ENCODE measurements at regions not wholly inside any gene's neighbourhood (a gene's known extent, or its start where the extent isn't known, plus 50 kb on each side); places are given as distances from the start of the nearest gene placed in this dataset.

- TF ChIP-seq EZH2 (IDR thresholded peaks at IDR 0.05; ENCODE audit: borderline replicate concordance, low read depth, low read length, severe bottlenecking) (no peak), CTCF (IDR thresholded peaks at IDR 0.05; ENCODE audit: borderline replicate concordance, extremely low read depth, low read length, poor library complexity, severe bottlenecking) (no peak)
- no peak overlapping the region for H3K4me2 ChIP-seq (ENCODE audit: insufficient read depth, low read length)
- ATAC-seq (ENCODE audit: insufficient read depth, low read depth) = no peak
- H3K36me3 ChIP-seq (ENCODE audit: insufficient read depth, low read length) = no peaks in the 10 kb centered on the region
- H3K27ac ChIP-seq (ENCODE audit: low read length) = no peak overlapping the region
- H3K9ac ChIP-seq (ENCODE audit: low read depth, low read length) = no peak overlapping the region
- no peak overlapping the region for H3K4me3 ChIP-seq (ENCODE audit: low read depth in 1 of 2, low read length in 2 of 2)
- no peaks in the 10 kb centered on the region for H3K9me3 ChIP-seq (ENCODE audit: insufficient read depth, low read length, severe bottlenecking)
- H4K20me1 ChIP-seq (ENCODE audit: insufficient read depth, low read length) = no peaks in the 10 kb centered on the region
- peaks cover 33% of the 10 kb centered on the region for H3K4me1 ChIP-seq (ENCODE audit: insufficient read depth, low read length)
- no peaks in the 10 kb centered on the region for H3K79me2 ChIP-seq (ENCODE audit: insufficient read depth, low read length)
- no peak for DNase-seq
- no peaks in the 10 kb centered on the region for H3K27me3 ChIP-seq (ENCODE audit: insufficient read depth, low read length, poor library complexity)
- H2AFZ ChIP-seq (ENCODE audit: low read depth, low read length) = no peak overlapping the region
Measured at GRCh38 chr2:60052601-60053000, 500.9 kb downstream of the BCL11A start.

DNA sequence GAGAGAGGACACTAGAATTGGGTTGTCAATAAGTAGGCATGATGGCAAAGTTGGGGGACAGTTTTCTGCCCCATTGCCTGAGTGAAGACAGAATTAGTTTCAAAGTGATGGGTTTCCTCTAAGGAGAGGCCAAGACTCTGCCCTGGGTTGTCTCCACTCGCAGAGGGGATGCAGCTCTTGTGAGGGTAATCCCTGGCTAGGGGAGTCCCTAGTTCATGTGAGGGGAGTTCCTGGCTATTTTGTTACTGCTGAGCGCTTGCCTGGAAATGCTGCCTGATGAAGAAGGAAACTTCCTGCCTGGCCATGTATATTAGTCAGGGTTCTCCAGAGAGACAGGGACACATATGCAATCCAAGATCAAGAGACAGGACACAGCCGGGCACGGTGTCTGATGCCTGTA is 501.5 kb downstream of the BCL11A start:
- Histone ChIP-seq H3K36me3 (ENCODE audit: insufficient read depth, low read length) (no peaks in the 10 kb centered on the region), H4K20me1 (ENCODE audit: insufficient read depth, low read length) (no peaks in the 10 kb centered on the region), H3K27ac (ENCODE audit: low read length) (no peak overlapping the region), H3K9ac (ENCODE audit: low read depth, low read length) (no peak overlapping the region), H3K9me3 (ENCODE audit: insufficient read depth, low read length, severe bottlenecking) (peaks cover 2% of the 10 kb centered on the region), H3K4me2 (ENCODE audit: insufficient read depth, low read length) (no peak overlapping the region), H3K4me3 (ENCODE audit: low read depth in 1 of 2, low read length in 2 of 2) (no peak overlapping the region), H3K4me1 (ENCODE audit: insufficient read depth, low read length) (peaks cover 33% of the 10 kb centered on the region), H3K79me2 (ENCODE audit: insufficient read depth, low read length) (no peaks in the 10 kb centered on the region), H2AFZ (ENCODE audit: low read depth, low read length) (no peak overlapping the region), H3K27me3 (ENCODE audit: insufficient read depth, low read length, poor library complexity) (no peaks in the 10 kb centered on the region)
- no peak for TF ChIP-seq CTCF (IDR thresholded peaks at IDR 0.05; ENCODE audit: borderline replicate concordance, extremely low read depth, low read length, poor library complexity, severe bottlenecking)
- TF ChIP-seq EZH2 (IDR thresholded peaks at IDR 0.05; ENCODE audit: borderline replicate concordance, low read depth, low read length, severe bottlenecking) = no peak
- DNase-seq = no peak
- ATAC-seq (ENCODE audit: insufficient read depth, low read depth) = no peak

- H3K9me3 ChIP-seq (ENCODE audit: insufficient read depth, low read length, severe bottlenecking) = peaks cover 4% of the 10 kb centered on the region
- TF ChIP-seq CTCF (IDR thresholded peaks at IDR 0.05; ENCODE audit: borderline replicate concordance, extremely low read depth, low read length, poor library complexity, severe bottlenecking) = no peak
- no peak for TF ChIP-seq EZH2 (IDR thresholded peaks at IDR 0.05; ENCODE audit: borderline replicate concordance, low read depth, low read length, severe bottlenecking)
- no peaks in the 10 kb centered on the region for H3K79me2 ChIP-seq (ENCODE audit: insufficient read depth, low read length)
- no peak overlapping the region for H3K4me2 ChIP-seq (ENCODE audit: insufficient read depth, low read length)
- DNase-seq (no peak), ATAC-seq (ENCODE audit: insufficient read depth, low read depth) (no peak)
- H3K4me3 ChIP-seq (ENCODE audit: low read depth in 1 of 2, low read length in 2 of 2) = no peak overlapping the region
- no peaks in the 10 kb centered on the region for H3K4me1 ChIP-seq (ENCODE audit: insufficient read depth, low read length)
- no peaks in the 10 kb centered on the region for H4K20me1 ChIP-seq (ENCODE audit: insufficient read depth, low read length)
- no peaks in the 10 kb centered on the region for H3K27me3 ChIP-seq (ENCODE audit: insufficient read depth, low read length, poor library complexity)
- H3K36me3 ChIP-seq (ENCODE audit: insufficient read depth, low read length) = no peaks in the 10 kb centered on the region
- no peak overlapping the region for H3K9ac ChIP-seq (ENCODE audit: low read depth, low read length)
- H2AFZ ChIP-seq (ENCODE audit: low read depth, low read length) = no peak overlapping the region
- H3K27ac ChIP-seq (ENCODE audit: low read length) = no peak overlapping the region
Measured at GRCh38 chr2:60047944-60048525, 505.4 kb downstream of the BCL11A start.

GRCh38 chr2:60047347-60047746 is 506.1 kb downstream of the BCL11A start:
- no peak overlapping the region for H3K4me3 ChIP-seq (ENCODE audit: low read depth in 1 of 2, low read length in 2 of 2)
- ATAC-seq (ENCODE audit: insufficient read depth, low read depth) (no peak), DNase-seq (no peak)
- no peaks in the 10 kb centered on the region for H3K4me1 ChIP-seq (ENCODE audit: insufficient read depth, low read length)
- TF ChIP-seq CTCF (IDR thresholded peaks at IDR 0.05; ENCODE audit: borderline replicate concordance, extremely low read depth, low read length, poor library complexity, severe bottlenecking) = no peak
- no peak for TF ChIP-seq EZH2 (IDR thresholded peaks at IDR 0.05; ENCODE audit: borderline replicate concordance, low read depth, low read length, severe bottlenecking)
- H3K4me2 ChIP-seq (ENCODE audit: insufficient read depth, low read length) = no peak overlapping the region
- H3K9ac ChIP-seq (ENCODE audit: low read depth, low read length) = no peak overlapping the region
- H3K79me2 ChIP-seq (ENCODE audit: insufficient read depth, low read length) = no peaks in the 10 kb centered on the region
- no peak overlapping the region for H2AFZ ChIP-seq (ENCODE audit: low read depth, low read length)
- H3K27ac ChIP-seq (ENCODE audit: low read length) = no peak overlapping the region
- H3K27me3 ChIP-seq (ENCODE audit: insufficient read depth, low read length, poor library complexity) = no peaks in the 10 kb centered on the region
- peaks cover 4% of the 10 kb centered on the region for H3K9me3 ChIP-seq (ENCODE audit: insufficient read depth, low read length, severe bottlenecking)
- H3K36me3 ChIP-seq (ENCODE audit: insufficient read depth, low read length) = no peaks in the 10 kb centered on the region
- H4K20me1 ChIP-seq (ENCODE audit: insufficient read depth, low read length) = no peaks in the 10 kb centered on the region
